Activated CD4-positive, alpha-beta T cell treated with anti-CD3 and anti-CD28 coated beads, Interleukin-2, amount 10 ng/mL, durations not matched to agents 7 days and 5 days (primary cell): ENCODE measurements at regions not wholly inside any gene's neighbourhood (a gene's known extent, or its start where the extent isn't known, plus 50 kb on each side); places are given as distances from the start of the nearest gene placed in this dataset.
"Not testable (repeated sequence)": the region's sequence is repeated elsewhere in the genome, so short reads cannot be mapped to it uniquely, and the experiment has no call there.

Source experiments
- CTCF ChIA-PET: fragments of 350-600 bp; sonication (Branson Sonifier 250); formaldehyde crosslinking; loops from one replicate; lab custom pipeline; 2021; ENCODE audit warnings: antibody characterized with exemption; lab: Charles Lee
- POLR2A ChIA-PET: fragments of 350-600 bp; sonication (Branson Sonifier 250); formaldehyde crosslinking; loops from one replicate; lab custom pipeline; 2021; ENCODE audit warnings: antibody characterized with exemption; lab: Charles Lee
- DNase-seq: peaks from one replicate; pipeline ENCODE4 v3.0.0-alpha.2; 2020
- H3K27ac Mint-ChIP-seq: one replicate; pipeline ENCODE4 v1.8.0; 2021; ENCODE audit warnings: mild to moderate bottlenecking, moderate library complexity, mixed read lengths
- H3K27me3 Mint-ChIP-seq: one replicate; pipeline ENCODE4 v1.8.0; 2021; ENCODE audit warnings: mixed read lengths
- H3K36me3 Mint-ChIP-seq: one replicate; pipeline ENCODE4 v1.8.0; 2021; ENCODE audit warnings: low read depth, mixed read lengths
- H3K4me1 Mint-ChIP-seq: one replicate; pipeline ENCODE4 v1.8.0; 2021; ENCODE audit warnings: mixed read lengths
- H3K4me3 Mint-ChIP-seq: one replicate; pipeline ENCODE4 v1.8.0; 2021; ENCODE audit warnings: mild to moderate bottlenecking, moderate library complexity, mixed read lengths
- H3K9me3 Mint-ChIP-seq: one replicate; pipeline ENCODE4 v1.8.0; 2021; ENCODE audit warnings: mixed read lengths

- CTCF ChIA-PET = no interaction called here
- H3K4me1 Mint-ChIP-seq = peaks cover 10% of the 10 kb centered on the region
Measured at GRCh38 chr7:28318101-28318762, 94.1 kb upstream of the CREB5 start.

GRCh38 chr7:28323833-28324232 is 88.5 kb upstream of the CREB5 start:
- no peak for DNase-seq
- no peak overlapping the region for H3K27ac Mint-ChIP-seq
- CTCF ChIA-PET = no interaction called here

More at GRCh38 chr7:28318101-28318762, 94.1 kb upstream of the CREB5 start:
- Mint-ChIP-seq H3K27me3 (peaks cover 17% of the 10 kb centered on the region), H3K4me3 (no peak overlapping the region), H3K27ac (no peak overlapping the region), H3K9me3 (no peaks in the 10 kb centered on the region), H3K36me3 (no peaks in the 10 kb centered on the region)
- no peak for DNase-seq
- POLR2A ChIA-PET = no interaction called here

GRCh38 chr7:28328146-28328545 is 84.2 kb upstream of the CREB5 start:
- CTCF ChIA-PET = no interaction called here

More at GRCh38 chr7:28323833-28324232, 88.5 kb upstream of the CREB5 start:
- Mint-ChIP-seq H3K4me1 (peaks cover 13% of the 10 kb centered on the region), H3K27me3 (no peaks in the 10 kb centered on the region), H3K9me3 (peaks cover 8% of the 10 kb centered on the region), H3K36me3 (no peaks in the 10 kb centered on the region), H3K4me3 (no peak overlapping the region)
- POLR2A ChIA-PET = no interaction called here

GRCh38 chr7:28328822-28329660 is 83.3 kb upstream of the CREB5 start:
- CTCF ChIA-PET = no interaction called here
- H3K9me3 Mint-ChIP-seq = peaks cover 12% of the 10 kb centered on the region
- DNase-seq = no peak
- H3K4me3 Mint-ChIP-seq = no peak overlapping the region
- no peaks in the 10 kb centered on the region for H3K36me3 Mint-ChIP-seq
- H3K4me1 Mint-ChIP-seq = peaks cover 39% of the 10 kb centered on the region
- H3K27me3 Mint-ChIP-seq = no peaks in the 10 kb centered on the region
- H3K27ac Mint-ChIP-seq = no peak overlapping the region
- POLR2A ChIA-PET = no interaction called here

More at GRCh38 chr7:28328146-28328545, 84.2 kb upstream of the CREB5 start:
- Mint-ChIP-seq H3K9me3 (peaks cover 8% of the 10 kb centered on the region), H3K4me1 (peaks cover 39% of the 10 kb centered on the region), H3K27ac (peak overlapping the region; percentile 31), H3K4me3 (no peak overlapping the region), H3K27me3 (no peaks in the 10 kb centered on the region), H3K36me3 (no peaks in the 10 kb centered on the region)
- POLR2A ChIA-PET = no interaction called here
- no peak for DNase-seq

- peaks cover 16% of the 10 kb centered on the region for H3K9me3 Mint-ChIP-seq
- peak overlapping the region; percentile 63 for H3K4me3 Mint-ChIP-seq
- POLR2A ChIA-PET = no interaction called here
- CTCF ChIA-PET = interaction anchor here (0.6 to 0.7 kb wide), 2 partner anchors 300 to 364 kb away, joined by 3 to 6 read pairs; no protein-coding TSS in a partner anchor
- H3K27me3 Mint-ChIP-seq = peaks cover 4% of the 10 kb centered on the region
- H3K27ac Mint-ChIP-seq = peak overlapping the region; percentile 87
- peaks cover 39% of the 10 kb centered on the region for H3K4me1 Mint-ChIP-seq
- peaks cover 2% of the 10 kb centered on the region for H3K36me3 Mint-ChIP-seq
- DNase-seq = peak; percentile 51
Measured at GRCh38 chr7:28329661-28330363, 82.5 kb upstream of the CREB5 start.

GRCh38 chr7:28330384-28331070 is 81.8 kb upstream of the CREB5 start:
- DNase-seq = no peak
- POLR2A ChIA-PET = no interaction called here
- CTCF ChIA-PET = interaction anchor here (0.7 kb wide), 1 partner anchor 300 kb away, joined by 3 read pairs; no protein-coding TSS in a partner anchor
- peak overlapping the region; percentile 87 for H3K27ac Mint-ChIP-seq
- peaks cover 4% of the 10 kb centered on the region for H3K27me3 Mint-ChIP-seq
- H3K36me3 Mint-ChIP-seq = peaks cover 2% of the 10 kb centered on the region
- H3K4me3 Mint-ChIP-seq = peak overlapping the region; percentile 63
- H3K4me1 Mint-ChIP-seq = peaks cover 39% of the 10 kb centered on the region
- H3K9me3 Mint-ChIP-seq = peaks cover 16% of the 10 kb centered on the region

- H3K4me1 Mint-ChIP-seq = peaks cover 39% of the 10 kb centered on the region
- peaks cover 4% of the 10 kb centered on the region for H3K27me3 Mint-ChIP-seq
- peaks cover 16% of the 10 kb centered on the region for H3K9me3 Mint-ChIP-seq
- H3K36me3 Mint-ChIP-seq = peaks cover 2% of the 10 kb centered on the region
- POLR2A ChIA-PET = no interaction called here
- no peak overlapping the region for H3K4me3 Mint-ChIP-seq
- CTCF ChIA-PET = no interaction called here
- H3K27ac Mint-ChIP-seq = no peak overlapping the region
- DNase-seq = no peak
Measured at GRCh38 chr7:28332046-28332445, 80.3 kb upstream of the CREB5 start.

- DNase-seq, H3K36me3 Mint-ChIP-seq, POLR2A ChIA-PET, H3K4me3 Mint-ChIP-seq, H3K9me3 Mint-ChIP-seq, CTCF ChIA-PET, H3K27me3 Mint-ChIP-seq, H3K27ac Mint-ChIP-seq: not testable (repeated sequence)
- peaks cover 28% of the 10 kb centered on the region for H3K4me1 Mint-ChIP-seq
Measured at GRCh38 chr7:28333548-28333947, 78.8 kb upstream of the CREB5 start.

GRCh38 chr7:28336806-28337205 is 75.5 kb upstream of the CREB5 start:
- H3K4me1 Mint-ChIP-seq = no peaks in the 10 kb centered on the region
- H3K36me3 Mint-ChIP-seq = peaks cover 2% of the 10 kb centered on the region
- DNase-seq = no peak
- CTCF ChIA-PET = interaction anchor here (0.6 kb wide), 1 partner anchor 10 kb away, joined by 3 read pairs; no protein-coding TSS in a partner anchor
- peaks cover 8% of the 10 kb centered on the region for H3K9me3 Mint-ChIP-seq
- no peak overlapping the region for H3K27ac Mint-ChIP-seq
- H3K4me3 Mint-ChIP-seq = no peak overlapping the region
- POLR2A ChIA-PET = no interaction called here
- peaks cover 9% of the 10 kb centered on the region for H3K27me3 Mint-ChIP-seq

- DNase-seq = no peak
- CTCF ChIA-PET = no interaction called here
Measured at GRCh38 chr7:28338041-28338440, 74.3 kb upstream of the CREB5 start.

GRCh38 chr7:28343462-28343861 is 68.9 kb upstream of the CREB5 start:
- no peaks in the 10 kb centered on the region for H3K4me1 Mint-ChIP-seq
- H3K27me3 Mint-ChIP-seq = peaks cover 6% of the 10 kb centered on the region
- ChIA-PET CTCF (interaction anchor here (0.7 kb wide), 1 partner anchor 55 kb away, joined by 3 read pairs; no protein-coding TSS in a partner anchor), POLR2A (no interaction called here)
- H3K36me3 Mint-ChIP-seq = no peaks in the 10 kb centered on the region
- DNase-seq = no peak
- H3K4me3 Mint-ChIP-seq = no peak overlapping the region
- no peaks in the 10 kb centered on the region for H3K9me3 Mint-ChIP-seq
- H3K27ac Mint-ChIP-seq = no peak overlapping the region

More at GRCh38 chr7:28338041-28338440, 74.3 kb upstream of the CREB5 start:
- Mint-ChIP-seq H3K36me3 (peaks cover 2% of the 10 kb centered on the region), H3K27me3 (peaks cover 9% of the 10 kb centered on the region), H3K4me3 (no peak overlapping the region), H3K9me3 (peaks cover 8% of the 10 kb centered on the region), H3K4me1 (no peaks in the 10 kb centered on the region), H3K27ac (no peak overlapping the region)
- POLR2A ChIA-PET = no interaction called here

- Mint-ChIP-seq H3K4me3 (no peak overlapping the region), H3K27me3 (peaks cover 12% of the 10 kb centered on the region), H3K36me3 (no peaks in the 10 kb centered on the region), H3K4me1 (no peaks in the 10 kb centered on the region), H3K27ac (no peak overlapping the region), H3K9me3 (no peaks in the 10 kb centered on the region)
- DNase-seq = no peak
- POLR2A ChIA-PET = no interaction called here
- CTCF ChIA-PET = no interaction called here
Measured at GRCh38 chr7:28346256-28346655, 66.1 kb upstream of the CREB5 start.
